H1 (cell line): ENCODE measurements at regions not wholly inside any gene's neighbourhood (a gene's known extent, or its start where the extent isn't known, plus 50 kb on each side); places are given as distances from the start of the nearest gene placed in this dataset.

Source experiments
- CTBP2 ChIP-seq: IDR thresholded peaks from 2 replicates; pipeline ENCODE4 v1.7.0; 2011; ENCODE audit warnings: borderline replicate concordance, mild to moderate bottlenecking, moderate library complexity, mixed read lengths, low read length; ENCODE audit not compliant: insufficient read depth, insufficient read length
- EGR1 ChIP-seq: IDR thresholded peaks from 2 replicates; pipeline ENCODE4 v1.6.1; 2011; ENCODE audit warnings: low read depth, low read length, borderline replicate concordance
- GABPA ChIP-seq: IDR thresholded peaks from 2 replicates; pipeline ENCODE4 v1.6.1; 2011; ENCODE audit warnings: mild to moderate bottlenecking, low read length, moderate library complexity, borderline replicate concordance; ENCODE audit not compliant: insufficient read depth
- MAFK ChIP-seq: IDR thresholded peaks from 2 replicates; pipeline ENCODE4 v1.6.1; 2012; ENCODE audit warnings: low read depth, mild to moderate bottlenecking, improper control_type of control experiment, low read length
- NRF1 ChIP-seq: IDR thresholded peaks from 2 replicates; pipeline ENCODE4 v1.6.1; 2011; ENCODE audit warnings: mild to moderate bottlenecking, low read depth, low read length, improper control_type of control experiment
- SIN3A ChIP-seq, 2 experiments: IDR thresholded peaks in 1 of 2; conservative IDR thresholded peaks in 1 of 2; 2 replicates each; pipeline ENCODE4 v1.6.1; 2011 to 2012; ENCODE audit warnings: low read length in 2 of 2, improper control_type of control experiment in 1 of 2, low read depth in 1 of 2, mild to moderate bottlenecking in 1 of 2
- SP1 ChIP-seq: IDR thresholded peaks from 2 replicates; pipeline ENCODE4 v1.6.1; 2011; ENCODE audit warnings: low read depth, low read length
- TAF1 ChIP-seq: IDR thresholded peaks from 2 replicates; pipeline ENCODE4 v1.6.1; 2011; ENCODE audit warnings: mild to moderate bottlenecking, low read depth, low read length
- TF ChIP-seq, protein P1 (sequence below): IDR thresholded peaks from 2 replicates; pipeline ENCODE4 v1.6.1; 2012; ENCODE audit warnings: low read length, inconsistent platforms

- TF ChIP-seq, protein P1, sequence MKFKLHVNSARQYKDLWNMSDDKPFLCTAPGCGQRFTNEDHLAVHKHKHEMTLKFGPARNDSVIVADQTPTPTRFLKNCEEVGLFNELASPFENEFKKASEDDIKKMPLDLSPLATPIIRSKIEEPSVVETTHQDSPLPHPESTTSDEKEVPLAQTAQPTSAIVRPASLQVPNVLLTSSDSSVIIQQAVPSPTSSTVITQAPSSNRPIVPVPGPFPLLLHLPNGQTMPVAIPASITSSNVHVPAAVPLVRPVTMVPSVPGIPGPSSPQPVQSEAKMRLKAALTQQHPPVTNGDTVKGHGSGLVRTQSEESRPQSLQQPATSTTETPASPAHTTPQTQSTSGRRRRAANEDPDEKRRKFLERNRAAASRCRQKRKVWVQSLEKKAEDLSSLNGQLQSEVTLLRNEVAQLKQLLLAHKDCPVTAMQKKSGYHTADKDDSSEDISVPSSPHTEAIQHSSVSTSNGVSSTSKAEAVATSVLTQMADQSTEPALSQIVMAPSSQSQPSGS, result no peak
- no peak for TF ChIP-seq TAF1
- TF ChIP-seq MAFK, result no peak
- TF ChIP-seq GABPA, result no peak
- TF ChIP-seq SIN3A (conservative IDR thresholded peaks at IDR 0.05 in 1 of 2, IDR thresholded peaks at IDR 0.05 in 1 of 2; ENCODE audit: low read depth in 1 of 2, low read length in 2 of 2), result no peak
- no peak for TF ChIP-seq CTBP2
- TF ChIP-seq EGR1, result no peak
- TF ChIP-seq NRF1, result no peak
- no peak for TF ChIP-seq SP1
These were observed 168.3 kb upstream of the SPACA1 start (continued) for GRCh38 chr6:87879132-87879861.
